ENCODE measurements at regions not wholly inside any gene's neighbourhood (a gene's known extent, or its start where the extent isn't known, plus 50 kb on each side); places are given as distances from the start of the nearest gene placed in this dataset.

- no peak for DNase-seq
- no peak overlapping the region for H3K4me3 Mint-ChIP-seq
- no peak for TF ChIP-seq CTCF (IDR thresholded peaks at IDR 0.05)
Observed at GRCh38 chr4:31649878-31650277, 929.7 kb downstream of the PCDH7 start.

GRCh38 chr4:31651541-31651940 lies 931.4 kb downstream of the PCDH7 start:
- TF ChIP-seq CTCF (IDR thresholded peaks at IDR 0.05): no peak
- H3K27me3 Mint-ChIP-seq (ENCODE audit: insufficient read depth): peaks cover 2% of the 10 kb centered on the region; the same call in 1 of the 2 replicates
- H3K27ac Mint-ChIP-seq: no peak overlapping the region
- H3K9me3 Mint-ChIP-seq: peaks cover 18% of the 10 kb centered on the region
- no peaks in the 10 kb centered on the region for H3K36me3 Mint-ChIP-seq (ENCODE audit: low read depth)
- no peak for DNase-seq
- H3K4me3 Mint-ChIP-seq: no peak overlapping the region
- no peaks in the 10 kb centered on the region for H3K4me1 Mint-ChIP-seq (ENCODE audit: low read depth)

More at GRCh38 chr4:31649878-31650277, 929.7 kb downstream of the PCDH7 start:
- peaks cover 33% of the 10 kb centered on the region for H3K9me3 Mint-ChIP-seq
- H3K36me3 Mint-ChIP-seq (ENCODE audit: low read depth): no peaks in the 10 kb centered on the region
- no peak overlapping the region for H3K27ac Mint-ChIP-seq
- peaks cover 2% of the 10 kb centered on the region; the same call in 1 of the 2 replicates for H3K27me3 Mint-ChIP-seq (ENCODE audit: insufficient read depth)
- no peaks in the 10 kb centered on the region for H3K4me1 Mint-ChIP-seq (ENCODE audit: low read depth)

GRCh38 chr4:31655328-31655727 lies 935.2 kb downstream of the PCDH7 start:
- no peak for DNase-seq
- TF ChIP-seq CTCF (IDR thresholded peaks at IDR 0.05): no peak
- Mint-ChIP-seq H3K4me1 (ENCODE audit: low read depth) (no peaks in the 10 kb centered on the region), H3K27me3 (ENCODE audit: insufficient read depth) (peaks cover 2% of the 10 kb centered on the region; the same call in 1 of the 2 replicates), H3K36me3 (ENCODE audit: low read depth) (no peaks in the 10 kb centered on the region), H3K4me3 (no peak overlapping the region), H3K9me3 (peaks cover 32% of the 10 kb centered on the region), H3K27ac (no peak overlapping the region)

- Mint-ChIP-seq H3K4me3 (no peak overlapping the region), H3K27ac (no peak overlapping the region), H3K27me3 (ENCODE audit: insufficient read depth) (no peaks in the 10 kb centered on the region), H3K36me3 (ENCODE audit: low read depth) (no peaks in the 10 kb centered on the region; the same call in 1 of the 2 replicates), H3K4me1 (ENCODE audit: low read depth) (no peaks in the 10 kb centered on the region), H3K9me3 (peaks cover 34% of the 10 kb centered on the region)
- DNase-seq: no peak
- TF ChIP-seq CTCF (IDR thresholded peaks at IDR 0.05): no peak
Observed at GRCh38 chr4:31657859-31658570, 937.8 kb downstream of the PCDH7 start.

GRCh38 chr4:31660916-31661315 lies 940.7 kb downstream of the PCDH7 start:
- Mint-ChIP-seq H3K36me3 (ENCODE audit: low read depth) (no peaks in the 10 kb centered on the region; the same call in 1 of the 2 replicates), H3K27ac (no peak overlapping the region), H3K4me1 (ENCODE audit: low read depth) (no peaks in the 10 kb centered on the region), H3K9me3 (peaks cover 38% of the 10 kb centered on the region), H3K4me3 (no peak overlapping the region), H3K27me3 (ENCODE audit: insufficient read depth) (no peaks in the 10 kb centered on the region)
- DNase-seq: no peak
- TF ChIP-seq CTCF (IDR thresholded peaks at IDR 0.05): no peak

All from HFFc6 (cell line).